ENCODE measurements at regions not wholly inside any gene's neighbourhood (a gene's known extent, or its start where the extent isn't known, plus 50 kb on each side); places are given as distances from the start of the nearest gene placed in this dataset.

DNA sequence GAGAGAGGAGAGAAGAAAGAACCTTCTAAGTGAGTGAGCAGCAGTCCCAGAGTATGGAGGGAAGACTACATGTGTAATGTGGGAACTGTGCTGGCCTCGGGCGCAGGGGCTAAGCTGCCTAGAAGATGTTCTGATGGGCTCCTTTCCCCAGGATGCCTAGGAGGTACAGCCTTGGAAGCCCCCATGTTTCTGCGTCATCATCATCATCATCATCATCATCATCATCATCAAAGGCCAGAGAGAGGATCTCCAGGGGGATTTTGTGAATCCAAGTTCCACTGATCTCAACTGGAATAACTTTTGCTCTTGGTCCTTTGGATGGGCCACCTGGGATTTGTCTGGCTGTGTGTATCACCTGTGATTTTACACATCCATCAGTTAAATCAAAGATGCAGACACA lies 86.0 kb downstream of the BUB3 start:
- no peak for TF ChIP-seq CTCF (IDR thresholded peaks at IDR 0.05)
- TF ChIP-seq POLR2A (IDR thresholded peaks at IDR 0.05) = no peak
- no peak for TF ChIP-seq EP300 (IDR thresholded peaks at IDR 0.05)
- no peak for TF ChIP-seq POLR2AphosphoS5 (IDR thresholded peaks at IDR 0.05)
